ENCODE measurements at regions not wholly inside any gene's neighbourhood (a gene's known extent, or its start where the extent isn't known, plus 50 kb on each side); places are given as distances from the start of the nearest gene placed in this dataset.
A peak's percentile ranks its signal among the peaks of the same experiment; 100 is the strongest.
"Not testable (repeated sequence)": the region's sequence is repeated elsewhere in the genome, so short reads cannot be mapped to it uniquely, and the experiment has no call there.

GRCh38 chr6:92159046-92159445 lies 1260.3 kb downstream of the EPHA7 start:
- DNase-seq (ENCODE audit: low spot score) = no peak

- no peak for DNase-seq (ENCODE audit: low spot score)
Measured at GRCh38 chr6:92150553-92150952, 1268.8 kb downstream of the EPHA7 start.

- DNase-seq (ENCODE audit: low spot score) = no peak
Measured at GRCh38 chr6:92147246-92147645, 1272.1 kb downstream of the EPHA7 start.

- no peak for DNase-seq (ENCODE audit: low spot score)
Measured at GRCh38 chr6:92139601-92140000, 1279.8 kb downstream of the EPHA7 start.

GRCh38 chr6:92132957-92133356 lies 1286.4 kb downstream of the EPHA7 start:
- DNase-seq (ENCODE audit: low spot score) = no peak

- peak; percentile 10 for DNase-seq (ENCODE audit: low spot score)
Measured at GRCh38 chr6:92132457-92132856, 1286.9 kb downstream of the EPHA7 start.

- no peak for DNase-seq (ENCODE audit: low spot score)
Measured at GRCh38 chr6:92130944-92131343, 1288.4 kb downstream of the EPHA7 start.

GRCh38 chr6:92126983-92127382 lies 1292.4 kb downstream of the EPHA7 start:
- no peak for DNase-seq (ENCODE audit: low spot score)

- peak; percentile 45 for DNase-seq (ENCODE audit: low spot score)
Measured at GRCh38 chr6:92126088-92126487, 1293.3 kb downstream of the EPHA7 start.

GRCh38 chr6:92125681-92126080 lies 1293.7 kb downstream of the EPHA7 start:
- DNase-seq (ENCODE audit: low spot score) = no peak

GRCh38 chr6:92124200-92124651 lies 1295.1 kb downstream of the EPHA7 start:
- no peak for DNase-seq (ENCODE audit: low spot score)

- peak; percentile 13 for DNase-seq (ENCODE audit: low spot score)
Measured at GRCh38 chr6:92122746-92123145, 1296.6 kb downstream of the EPHA7 start.

GRCh38 chr6:92121228-92121627 lies 1298.1 kb downstream of the EPHA7 start:
- DNase-seq (ENCODE audit: low spot score) = no peak

GRCh38 chr6:92117800-92118199 lies 1301.6 kb downstream of the EPHA7 start:
- no peak for DNase-seq (ENCODE audit: low spot score)

GRCh38 chr6:92114797-92115196 lies 1304.6 kb downstream of the EPHA7 start:
- no peak for DNase-seq (ENCODE audit: low spot score)

- DNase-seq (ENCODE audit: low spot score) = no peak
Measured at GRCh38 chr6:92114091-92114675, 1305.2 kb downstream of the EPHA7 start.

- no peak for DNase-seq (ENCODE audit: low spot score)
Measured at GRCh38 chr6:92111386-92111785, 1308.0 kb downstream of the EPHA7 start.

GRCh38 chr6:92110403-92110802 lies 1309.0 kb downstream of the EPHA7 start:
- no peak for DNase-seq (ENCODE audit: low spot score)

GRCh38 chr6:92109956-92110355 lies 1309.4 kb downstream of the EPHA7 start:
- no peak for DNase-seq (ENCODE audit: low spot score)

GRCh38 chr6:92109256-92109655 lies 1310.1 kb downstream of the EPHA7 start:
- no peak for DNase-seq (ENCODE audit: low spot score)

GRCh38 chr6:92086750-92087149 lies 1332.6 kb downstream of the EPHA7 start:
- DNase-seq (ENCODE audit: low spot score) = no peak

GRCh38 chr6:92083914-92084313 lies 1335.4 kb downstream of the EPHA7 start:
- not testable (repeated sequence) for DNase-seq (ENCODE audit: low spot score)

- DNase-seq (ENCODE audit: low spot score) = no peak
Measured at GRCh38 chr6:92072387-92072786, 1347.0 kb downstream of the EPHA7 start.

- DNase-seq (ENCODE audit: low spot score) = no peak
Measured at GRCh38 chr6:92069781-92070180, 1349.6 kb downstream of the EPHA7 start.

- no peak for DNase-seq (ENCODE audit: low spot score)
Measured at GRCh38 chr6:92052513-92052912, 1366.8 kb downstream of the EPHA7 start.

All from HuH-7 (cell line).